ENCODE measurements at regions not wholly inside any gene's neighbourhood (a gene's known extent, or its start where the extent isn't known, plus 50 kb on each side); places are given as distances from the start of the nearest gene placed in this dataset.

GRCh38 chr9:31612336-31613030 lies 772.0 kb upstream of the ACO1 start:
- POLR2A ChIA-PET = no interaction called here
- H3K36me3 Mint-ChIP-seq = no peaks in the 10 kb centered on the region
- no peak overlapping the region for H3K4me3 ChIP-seq (ENCODE audit: low read length)
- H3K27me3 Mint-ChIP-seq = peaks cover 0 to 4% (median 0%) of the 10 kb centered on the region in 5 donors
- no peaks in the 10 kb centered on the region for H3K36me3 ChIP-seq (ENCODE audit: control insufficient read depth in 2 of 3, insufficient read depth in 3 of 3, low read length in 3 of 3)
- H3K9me3 ChIP-seq (ENCODE audit: control insufficient read depth in 2 of 3, low read length in 3 of 3) = no peaks in the 10 kb centered on the region
- H3K4me1 Mint-ChIP-seq = no peaks in the 10 kb centered on the region
- DNase-seq (no peak), ATAC-seq (no peak)
- no peaks in the 10 kb centered on the region for H3K4me1 ChIP-seq (ENCODE audit: control insufficient read depth in 2 of 2, insufficient read depth in 2 of 2, low read length in 2 of 2)
- no peak overlapping the region for H3K27ac ChIP-seq (ENCODE audit: low read depth, low read length)
- H3K9me3 Mint-ChIP-seq = peaks cover 0 to 2% (median 0%) of the 10 kb centered on the region in 11 donors
- no peak overlapping the region for H3K27ac Mint-ChIP-seq
- CTCF ChIA-PET = no interaction called here
- H3K27me3 ChIP-seq (ENCODE audit: control insufficient read depth in 2 of 2, insufficient read depth in 2 of 2, low read length in 2 of 2) = no peaks in the 10 kb centered on the region
- no peak overlapping the region for H3K4me3 Mint-ChIP-seq
- intact Hi-C loops (cut with micrococcal nuclease) = no loop called here

GRCh38 chr9:31615966-31616365 lies 768.5 kb upstream of the ACO1 start:
- no peak overlapping the region for H3K27ac ChIP-seq (ENCODE audit: low read depth, low read length)
- H3K9me3 Mint-ChIP-seq = peaks cover 0 to 2% (median 0%) of the 10 kb centered on the region in 11 donors
- no peak for DNase-seq
- no peaks in the 10 kb centered on the region for H3K36me3 Mint-ChIP-seq
- no peaks in the 10 kb centered on the region for H3K4me1 ChIP-seq (ENCODE audit: control insufficient read depth in 2 of 2, insufficient read depth in 2 of 2, low read length in 2 of 2)
- no peaks in the 10 kb centered on the region for H3K36me3 ChIP-seq (ENCODE audit: control insufficient read depth in 2 of 3, insufficient read depth in 3 of 3, low read length in 3 of 3)
- ChIA-PET POLR2A (no interaction called here), CTCF (no interaction called here)
- no peak overlapping the region for H3K27ac Mint-ChIP-seq
- H3K27me3 ChIP-seq (ENCODE audit: control insufficient read depth in 2 of 2, insufficient read depth in 2 of 2, low read length in 2 of 2) = no peaks in the 10 kb centered on the region
- no peak for ATAC-seq
- intact Hi-C loops (cut with micrococcal nuclease) = no loop called here
- H3K27me3 Mint-ChIP-seq = peaks cover 0 to 4% (median 0%) of the 10 kb centered on the region in 5 donors
- peaks cover 0 to 9% (median 0%) of the 10 kb centered on the region in 7 donors for H3K4me1 Mint-ChIP-seq
- H3K9me3 ChIP-seq (ENCODE audit: control insufficient read depth in 2 of 3, low read length in 3 of 3) = no peaks in the 10 kb centered on the region
- H3K4me3 ChIP-seq (ENCODE audit: low read length) = no peak overlapping the region
- no peak overlapping the region for H3K4me3 Mint-ChIP-seq

GRCh38 chr9:31623511-31623910 lies 760.9 kb upstream of the ACO1 start:
- Mint-ChIP-seq H3K27ac (no peak overlapping the region), H3K4me3 (no peak overlapping the region), H3K9me3 (peaks cover 0 to 17% (median 0%) of the 10 kb centered on the region in 11 donors), H3K4me1 (peaks cover 0 to 7% (median 0%) of the 10 kb centered on the region in 7 donors), H3K27me3 (no peaks in the 10 kb centered on the region), H3K36me3 (no peaks in the 10 kb centered on the region)
- POLR2A ChIA-PET = no interaction called here
- DNase-seq (no peak), ATAC-seq (no peak)
- Histone ChIP-seq H3K9me3 (ENCODE audit: control insufficient read depth in 2 of 3, low read length in 3 of 3) (no peaks in the 10 kb centered on the region), H3K36me3 (ENCODE audit: control insufficient read depth in 2 of 3, insufficient read depth in 3 of 3, low read length in 3 of 3) (no peaks in the 10 kb centered on the region), H3K27me3 (ENCODE audit: control insufficient read depth in 2 of 2, insufficient read depth in 2 of 2, low read length in 2 of 2) (no peaks in the 10 kb centered on the region), H3K4me3 (ENCODE audit: low read length) (no peak overlapping the region), H3K27ac (ENCODE audit: low read depth, low read length) (no peak overlapping the region), H3K4me1 (ENCODE audit: control insufficient read depth in 2 of 2, insufficient read depth in 2 of 2, low read length in 2 of 2) (no peaks in the 10 kb centered on the region)
- CTCF ChIA-PET = no interaction called here
- intact Hi-C loops (cut with micrococcal nuclease) = no loop called here

- no peaks in the 10 kb centered on the region for H3K4me1 ChIP-seq (ENCODE audit: control insufficient read depth in 2 of 2, insufficient read depth in 2 of 2, low read length in 2 of 2)
- H3K4me3 ChIP-seq (ENCODE audit: low read length) = no peak overlapping the region
- Mint-ChIP-seq H3K4me1 (peaks cover 0 to 7% (median 0%) of the 10 kb centered on the region in 7 donors), H3K9me3 (peaks cover 0 to 17% (median 0%) of the 10 kb centered on the region in 11 donors), H3K27ac (no peak overlapping the region), H3K4me3 (no peak overlapping the region), H3K36me3 (no peaks in the 10 kb centered on the region), H3K27me3 (no peaks in the 10 kb centered on the region)
- no peaks in the 10 kb centered on the region for H3K36me3 ChIP-seq (ENCODE audit: control insufficient read depth in 2 of 3, insufficient read depth in 3 of 3, low read length in 3 of 3)
- H3K27me3 ChIP-seq (ENCODE audit: control insufficient read depth in 2 of 2, insufficient read depth in 2 of 2, low read length in 2 of 2) = no peaks in the 10 kb centered on the region
- no peak for DNase-seq
- ChIA-PET POLR2A (no interaction called here), CTCF (interaction anchor here (0.7 kb wide), 1 partner anchor 966 kb away, joined by 3 read pairs; no protein-coding TSS in a partner anchor)
- ATAC-seq = no peak
- no peak overlapping the region for H3K27ac ChIP-seq (ENCODE audit: low read depth, low read length)
- no peaks in the 10 kb centered on the region for H3K9me3 ChIP-seq (ENCODE audit: control insufficient read depth in 2 of 3, low read length in 3 of 3)
- intact Hi-C loops (cut with micrococcal nuclease) = no loop called here
Measured at GRCh38 chr9:31629292-31629691, 755.2 kb upstream of the ACO1 start.

GRCh38 chr9:31637265-31637664 lies 747.2 kb upstream of the ACO1 start:
- CTCF ChIA-PET = no interaction called here
- POLR2A ChIA-PET = no interaction called here

GRCh38 chr9:31637861-31638260 lies 746.6 kb upstream of the ACO1 start:
- ATAC-seq = no peak
- peaks cover 0 to 2% (median 0%) of the 10 kb centered on the region in 11 donors for H3K9me3 Mint-ChIP-seq
- intact Hi-C loops (cut with micrococcal nuclease) = no loop called here
- ChIA-PET CTCF (no interaction called here), POLR2A (no interaction called here)
- H3K9me3 ChIP-seq (ENCODE audit: control insufficient read depth in 2 of 3, low read length in 3 of 3) = no peaks in the 10 kb centered on the region
- no peak overlapping the region for H3K4me3 Mint-ChIP-seq
- no peak for DNase-seq
- no peaks in the 10 kb centered on the region for H3K4me1 ChIP-seq (ENCODE audit: control insufficient read depth in 2 of 2, insufficient read depth in 2 of 2, low read length in 2 of 2)
- no peaks in the 10 kb centered on the region for H3K36me3 Mint-ChIP-seq
- no peak overlapping the region for H3K27ac ChIP-seq (ENCODE audit: low read depth, low read length)
- H3K27me3 ChIP-seq (ENCODE audit: control insufficient read depth in 2 of 2, insufficient read depth in 2 of 2, low read length in 2 of 2) = no peaks in the 10 kb centered on the region
- H3K4me1 Mint-ChIP-seq = peaks cover 0 to 9% (median 0%) of the 10 kb centered on the region in 7 donors
- no peak overlapping the region for H3K27ac Mint-ChIP-seq
- no peak overlapping the region for H3K4me3 ChIP-seq (ENCODE audit: low read length)
- no peaks in the 10 kb centered on the region for H3K36me3 ChIP-seq (ENCODE audit: control insufficient read depth in 2 of 3, insufficient read depth in 3 of 3, low read length in 3 of 3)
- H3K27me3 Mint-ChIP-seq = no peaks in the 10 kb centered on the region

More at GRCh38 chr9:31637265-31637664, 747.2 kb upstream of the ACO1 start:
- Mint-ChIP-seq H3K27ac (no peak overlapping the region), H3K4me3 (no peak overlapping the region), H3K9me3 (peaks cover 0 to 2% (median 0%) of the 10 kb centered on the region in 11 donors), H3K27me3 (no peaks in the 10 kb centered on the region), H3K4me1 (peaks cover 0 to 9% (median 0%) of the 10 kb centered on the region in 7 donors), H3K36me3 (no peaks in the 10 kb centered on the region)
- DNase-seq = no peak
- Histone ChIP-seq H3K36me3 (ENCODE audit: control insufficient read depth in 2 of 3, insufficient read depth in 3 of 3, low read length in 3 of 3) (no peaks in the 10 kb centered on the region), H3K4me3 (ENCODE audit: low read length) (no peak overlapping the region), H3K9me3 (ENCODE audit: control insufficient read depth in 2 of 3, low read length in 3 of 3) (no peaks in the 10 kb centered on the region), H3K27ac (ENCODE audit: low read depth, low read length) (no peak overlapping the region), H3K27me3 (ENCODE audit: control insufficient read depth in 2 of 2, insufficient read depth in 2 of 2, low read length in 2 of 2) (no peaks in the 10 kb centered on the region), H3K4me1 (ENCODE audit: control insufficient read depth in 2 of 2, insufficient read depth in 2 of 2, low read length in 2 of 2) (no peaks in the 10 kb centered on the region)
- ATAC-seq = no peak
- intact Hi-C loops (cut with micrococcal nuclease) = no loop called here

GRCh38 chr9:31639451-31639850 lies 745.0 kb upstream of the ACO1 start:
- H3K36me3 Mint-ChIP-seq = no peaks in the 10 kb centered on the region
- H3K36me3 ChIP-seq (ENCODE audit: control insufficient read depth in 2 of 3, insufficient read depth in 3 of 3, low read length in 3 of 3) = no peaks in the 10 kb centered on the region
- H3K9me3 Mint-ChIP-seq = peaks cover 0 to 2% (median 0%) of the 10 kb centered on the region in 11 donors
- H3K4me3 ChIP-seq (ENCODE audit: low read length) = no peak overlapping the region
- POLR2A ChIA-PET = no interaction called here
- peaks cover 0 to 9% (median 0%) of the 10 kb centered on the region in 7 donors for H3K4me1 Mint-ChIP-seq
- no peak for DNase-seq
- H3K4me1 ChIP-seq (ENCODE audit: control insufficient read depth in 2 of 2, insufficient read depth in 2 of 2, low read length in 2 of 2) = no peaks in the 10 kb centered on the region
- no peaks in the 10 kb centered on the region for H3K9me3 ChIP-seq (ENCODE audit: control insufficient read depth in 2 of 3, low read length in 3 of 3)
- no peak overlapping the region for H3K27ac ChIP-seq (ENCODE audit: low read depth, low read length)
- H3K27me3 Mint-ChIP-seq = no peaks in the 10 kb centered on the region
- intact Hi-C loops (cut with micrococcal nuclease) = no loop called here
- no peak for ATAC-seq
- H3K27me3 ChIP-seq (ENCODE audit: control insufficient read depth in 2 of 2, insufficient read depth in 2 of 2, low read length in 2 of 2) = no peaks in the 10 kb centered on the region
- no peak overlapping the region for H3K4me3 Mint-ChIP-seq
- H3K27ac Mint-ChIP-seq = no peak overlapping the region
- CTCF ChIA-PET = no interaction called here
